Activated CD4-positive, alpha-beta T cell treated with anti-CD3 and anti-CD28 coated beads, Interleukin-10, Interleukin-2, amounts not matched to agents 100 ng/mL and 50 ng/mL, durations not matched to agents 16 hours and 8 hours (primary cell): ENCODE measurements at regions not wholly inside any gene's neighbourhood (a gene's known extent, or its start where the extent isn't known, plus 50 kb on each side); places are given as distances from the start of the nearest gene placed in this dataset.
A peak's percentile ranks its signal among the peaks of the same experiment; 100 is the strongest.

Experiments used
- DNase-seq: peaks from one replicate; pipeline ENCODE4 v3.0.0-alpha.2; 2020

DNA sequence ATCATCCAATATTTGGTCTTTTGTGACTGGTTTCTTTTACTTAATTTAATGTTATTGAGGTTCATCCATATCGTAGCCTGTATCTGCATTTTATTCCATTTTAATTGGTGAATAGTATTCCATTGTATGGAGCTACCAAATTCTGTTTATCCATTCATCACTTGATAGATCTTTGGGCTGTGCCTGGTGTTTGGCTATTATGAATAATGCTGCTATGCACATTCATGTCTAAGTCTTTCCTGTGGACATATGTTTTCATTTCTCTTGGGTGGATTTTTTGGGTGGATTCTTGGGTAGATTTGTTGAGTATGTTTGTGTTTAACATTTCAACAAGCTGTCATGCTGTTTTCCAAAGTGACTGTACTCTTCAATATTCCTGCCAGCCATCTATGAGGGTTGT is 52.5 kb upstream of the NEDD4L start:
- DNase-seq: no peak

DNA sequence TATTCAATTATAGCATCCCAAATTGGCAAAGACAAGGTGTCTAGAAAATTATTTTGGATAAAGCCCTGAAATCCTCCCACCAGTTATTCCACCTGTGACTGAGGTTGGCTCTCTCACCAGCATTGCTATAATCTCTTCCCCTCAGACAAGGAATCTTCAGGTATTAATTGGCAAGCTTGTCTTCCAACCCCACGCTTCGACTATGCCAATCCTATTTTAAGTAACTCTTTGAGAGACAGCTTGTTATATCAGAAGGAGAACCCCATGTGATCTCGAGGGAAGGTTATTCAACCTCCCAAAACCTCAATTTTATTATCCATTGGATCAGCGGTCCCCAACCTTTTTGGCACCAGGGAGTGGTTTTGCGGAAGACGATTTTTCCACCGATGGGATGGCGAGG is 54.5 kb upstream of the NEDD4L start:
- no peak for DNase-seq

DNA sequence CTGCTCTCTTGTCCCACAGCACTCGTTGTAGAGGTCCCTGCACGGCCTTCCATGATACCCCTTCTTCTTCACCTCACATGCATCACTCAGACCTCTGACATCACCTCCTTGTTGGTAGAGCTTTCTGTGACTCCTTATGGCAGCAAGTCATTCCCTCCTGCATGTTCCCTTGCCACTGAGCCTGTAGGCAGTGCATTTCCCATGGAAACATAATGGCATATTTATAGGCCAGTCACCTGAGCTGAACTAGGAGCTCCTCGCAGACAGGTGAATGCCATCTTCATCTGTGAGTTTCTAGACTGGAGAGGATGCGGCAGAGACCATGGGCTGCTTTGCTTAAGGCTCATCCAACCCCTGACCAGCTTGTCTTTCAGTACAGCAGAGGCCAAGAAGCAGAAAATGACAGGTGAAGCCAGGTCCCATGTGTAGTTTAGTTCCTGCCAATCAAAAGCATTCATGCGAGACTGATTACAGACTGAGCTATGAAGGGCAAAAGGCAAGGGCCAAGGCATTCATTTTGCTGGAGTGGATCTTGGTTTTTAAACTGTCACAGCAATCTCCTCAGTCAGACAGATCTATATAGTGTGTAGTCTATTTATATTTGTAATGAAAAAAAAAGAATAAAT is 59.4 kb upstream of the NEDD4L start:
- DNase-seq: no peak

DNA sequence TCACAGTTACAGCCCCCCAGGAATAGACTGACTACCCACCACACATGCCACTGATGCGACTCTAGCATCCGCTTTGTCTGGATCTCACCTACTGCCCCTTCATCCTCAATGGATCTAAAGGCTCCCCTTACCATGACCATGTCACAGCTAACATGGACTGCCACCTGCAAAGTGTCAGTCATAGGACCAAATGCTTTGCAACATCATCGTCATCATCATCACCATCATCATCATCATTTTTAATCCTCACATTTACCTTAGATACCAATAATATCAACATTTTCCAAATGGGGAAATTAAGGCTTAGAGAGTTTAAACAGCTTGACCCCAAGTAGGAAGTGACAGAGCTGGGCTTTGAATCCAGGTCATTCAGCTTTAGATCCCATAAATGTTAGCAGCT is 60.1 kb upstream of the NEDD4L start:
- DNase-seq: no peak

DNA sequence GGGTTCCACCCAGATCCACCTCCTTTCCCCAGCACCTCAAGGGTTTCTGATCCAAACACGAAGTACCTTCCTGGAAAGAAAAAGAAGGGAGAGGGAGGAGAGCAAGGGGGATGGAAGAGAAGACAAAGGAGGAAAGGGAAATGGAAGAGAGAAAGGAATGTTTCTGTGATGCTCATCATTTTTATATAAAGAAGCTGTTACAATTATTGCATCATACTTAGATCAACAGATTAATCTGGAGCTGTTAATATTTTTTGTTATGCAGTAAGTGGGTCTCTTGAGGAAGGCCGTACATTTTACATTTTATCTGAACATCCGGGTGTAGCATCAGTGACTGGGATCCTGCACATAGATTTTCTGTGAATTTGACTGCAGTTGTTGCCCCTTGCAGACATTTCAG is 60.6 kb upstream of the NEDD4L start:
- DNase-seq: no peak

DNA sequence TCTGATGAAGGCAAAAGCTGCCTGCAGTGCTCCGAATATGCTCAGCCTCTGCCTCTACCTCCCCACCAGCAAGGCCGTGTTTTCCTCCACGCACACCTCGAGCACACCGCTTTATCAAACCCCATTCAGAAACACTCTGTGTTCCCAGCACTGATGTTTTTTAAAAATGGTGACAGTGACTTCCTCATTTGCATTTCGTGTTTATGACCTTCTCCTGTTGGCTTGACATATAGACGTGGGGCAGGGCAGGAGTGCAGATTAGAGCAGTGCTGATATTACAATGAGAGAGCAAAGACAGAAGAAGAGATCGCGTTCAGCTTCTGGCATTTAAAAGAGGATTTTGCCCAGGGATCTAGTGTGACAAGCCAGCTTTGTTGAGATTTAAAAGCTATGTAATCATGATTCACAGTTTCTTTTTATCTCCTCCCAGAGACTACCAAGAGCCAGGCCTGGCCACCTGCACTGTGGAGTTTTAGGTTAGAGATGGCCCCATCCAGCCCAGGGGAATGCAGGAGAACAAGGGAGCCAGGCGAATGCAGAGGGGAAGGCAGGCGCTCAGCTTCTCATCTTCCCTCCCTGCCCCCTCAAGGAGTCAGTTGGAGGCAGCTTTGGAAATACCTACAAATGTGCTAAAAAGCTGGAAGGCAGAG is 61.5 kb upstream of the NEDD4L start:
- DNase-seq: no peak

DNA sequence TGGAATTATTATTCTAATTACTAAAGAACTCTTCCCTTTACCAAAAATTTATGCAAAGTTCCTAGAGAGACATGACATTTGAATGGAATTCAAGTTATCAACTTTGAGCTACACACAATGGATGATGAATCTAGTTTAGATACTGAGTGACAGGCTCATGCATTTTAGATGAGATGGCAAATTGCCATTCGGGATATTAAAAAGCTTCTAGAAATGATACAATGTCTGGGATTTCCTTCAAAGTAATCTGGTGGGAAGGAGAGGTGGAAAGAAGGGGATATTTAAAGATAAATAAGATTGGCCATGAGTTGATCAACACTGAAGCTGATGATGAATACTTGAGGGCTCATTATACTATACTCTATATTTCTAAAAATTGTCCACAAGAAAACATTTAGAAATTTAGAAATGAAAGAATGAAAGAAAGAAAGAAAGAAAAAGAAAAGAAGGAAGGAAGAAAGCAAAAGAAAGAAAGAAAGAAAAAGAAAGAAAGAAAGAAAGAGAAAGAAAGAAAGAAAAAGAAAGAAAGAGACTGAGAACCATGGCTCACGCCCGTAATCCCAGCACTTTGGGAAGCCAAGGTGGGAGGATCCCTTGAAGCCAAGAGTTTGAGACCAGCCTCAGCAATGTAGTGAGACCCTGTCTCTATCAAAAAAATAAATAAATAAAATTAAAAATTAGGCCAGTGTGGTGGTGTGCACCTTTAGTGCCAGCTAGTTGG is 62.6 kb upstream of the NEDD4L start:
- DNase-seq: no peak

DNA sequence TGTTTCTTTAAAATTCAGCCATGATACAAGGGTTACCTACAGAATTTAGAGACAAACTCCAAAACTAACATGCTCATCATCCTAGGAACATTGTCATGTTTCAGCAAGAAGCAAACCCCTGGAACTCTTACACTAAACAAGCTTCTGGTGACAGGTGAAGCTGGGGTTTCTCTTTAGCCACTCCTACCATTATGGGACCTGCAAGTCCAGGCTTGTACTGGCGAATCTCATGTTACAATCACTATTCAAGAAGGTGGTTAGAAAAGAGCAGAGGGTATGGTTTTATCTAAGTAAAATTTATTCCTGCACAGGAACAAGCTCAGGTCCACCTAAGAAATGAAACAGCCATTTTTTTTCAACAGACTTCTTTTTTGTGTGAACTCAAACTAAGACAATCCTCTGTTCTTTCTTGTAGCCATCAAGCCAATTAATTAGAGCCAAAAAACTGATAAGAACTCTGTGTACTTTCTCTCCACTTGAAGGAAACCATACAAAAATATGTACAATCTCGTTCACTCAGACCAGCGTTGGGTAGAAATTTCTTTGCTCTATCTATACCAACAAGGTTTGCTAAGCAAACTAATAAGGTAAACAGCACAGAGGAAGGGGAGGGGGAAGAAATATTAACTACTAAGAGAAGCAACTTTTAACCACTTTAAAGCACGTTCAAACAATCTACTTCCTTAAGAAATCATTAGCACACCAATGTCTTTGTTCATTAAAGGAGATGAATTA is 63.3 kb upstream of the NEDD4L start:
- DNase-seq: no peak

DNA sequence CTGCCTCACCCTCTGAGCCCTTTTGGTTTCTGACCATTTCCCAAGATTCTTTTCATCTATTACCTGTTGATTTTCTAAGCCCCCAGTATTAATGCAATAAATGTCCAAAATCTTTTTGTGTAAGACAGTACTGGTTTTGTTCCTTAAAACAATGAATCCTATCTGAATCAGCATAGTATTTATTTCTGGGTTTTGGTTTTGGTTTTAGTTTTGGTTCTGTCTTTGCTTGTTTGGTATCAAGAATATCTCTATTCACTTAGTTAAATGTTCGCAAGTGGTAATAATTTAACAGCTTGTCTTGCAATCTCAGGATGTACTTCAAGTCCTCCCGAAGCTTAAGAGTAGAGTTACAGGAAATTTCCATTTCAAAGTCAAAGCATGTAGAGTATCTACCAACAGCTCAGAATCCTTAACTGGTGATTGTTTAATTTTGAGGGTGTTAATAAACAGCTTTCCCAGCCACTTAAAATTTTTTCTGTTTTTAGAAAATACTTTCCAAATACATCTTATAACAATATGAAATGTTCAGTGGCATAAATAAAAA is 67.7 kb upstream of the NEDD4L start:
- DNase-seq: no peak

DNA sequence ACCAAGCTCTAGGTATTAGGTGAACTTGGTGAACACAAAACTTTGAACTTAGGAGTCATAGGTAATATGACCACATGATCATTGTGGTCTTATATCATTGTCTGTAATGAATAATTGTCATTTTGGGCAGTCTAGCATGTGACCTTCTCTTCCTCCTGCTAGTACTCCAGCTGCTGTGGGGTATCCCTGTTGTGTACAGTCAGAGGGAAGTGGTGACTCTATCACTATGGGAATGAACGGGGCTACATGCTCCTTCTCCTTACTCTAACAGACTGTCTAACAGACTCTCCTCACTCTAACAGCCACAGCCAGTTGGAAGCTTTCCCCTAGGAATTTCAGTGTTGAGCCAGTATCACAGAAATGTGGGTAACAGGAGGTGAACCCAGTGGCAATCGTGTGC is 68.2 kb upstream of the NEDD4L start:
- DNase-seq: no peak

DNA sequence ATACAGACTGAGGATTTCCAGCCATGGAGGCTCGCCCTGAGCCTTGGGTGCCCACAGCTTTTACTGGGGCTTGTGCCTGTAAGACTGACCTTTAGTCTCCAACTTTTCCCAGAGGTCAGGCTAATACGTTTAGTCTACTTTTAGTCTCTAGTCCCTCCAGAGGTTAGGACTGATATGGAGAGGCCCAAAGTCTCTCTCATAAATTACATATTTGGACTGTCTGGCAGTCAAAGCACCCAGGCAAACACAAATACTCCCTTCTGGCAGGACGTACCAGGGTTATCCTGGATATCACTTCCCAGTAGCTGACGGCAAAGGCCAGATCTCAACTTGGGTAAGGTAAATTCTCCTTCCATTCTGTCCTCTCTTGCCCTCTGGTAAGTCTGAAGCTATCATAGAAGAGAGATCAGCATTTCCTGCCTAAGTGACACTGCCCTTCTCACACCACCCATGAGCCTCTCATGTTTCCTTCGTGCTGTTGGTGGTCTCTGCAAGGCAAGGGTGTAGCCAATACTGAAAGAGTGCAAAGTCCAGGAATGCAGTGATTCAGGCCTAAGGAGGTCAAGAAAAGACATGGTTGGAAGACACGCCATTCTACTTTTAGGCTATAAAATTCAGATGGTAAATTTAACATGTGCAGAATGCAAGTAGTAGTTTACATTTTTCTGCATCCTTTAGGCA is 69.3 kb upstream of the NEDD4L start:
- DNase-seq: no peak

DNA sequence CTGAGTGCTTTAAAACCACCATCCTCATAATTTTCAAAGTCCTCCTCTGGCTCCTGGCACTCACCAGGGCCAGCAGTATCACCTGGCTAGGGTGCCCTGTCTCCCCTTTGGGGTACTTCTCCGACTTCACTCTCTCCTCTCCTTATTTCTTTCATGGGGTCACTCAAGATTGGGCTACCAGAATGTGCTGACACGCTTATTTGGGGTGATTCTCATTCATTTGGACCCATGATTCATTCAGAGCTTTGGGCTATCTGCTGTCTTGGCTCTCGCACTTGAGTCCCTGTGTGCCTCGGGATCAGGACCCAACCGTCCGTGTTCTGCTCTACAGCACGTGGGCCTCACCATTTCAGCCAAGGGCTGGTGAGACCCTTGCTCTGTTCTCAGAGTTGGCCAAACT is 70.1 kb upstream of the NEDD4L start:
- no peak for DNase-seq

DNA sequence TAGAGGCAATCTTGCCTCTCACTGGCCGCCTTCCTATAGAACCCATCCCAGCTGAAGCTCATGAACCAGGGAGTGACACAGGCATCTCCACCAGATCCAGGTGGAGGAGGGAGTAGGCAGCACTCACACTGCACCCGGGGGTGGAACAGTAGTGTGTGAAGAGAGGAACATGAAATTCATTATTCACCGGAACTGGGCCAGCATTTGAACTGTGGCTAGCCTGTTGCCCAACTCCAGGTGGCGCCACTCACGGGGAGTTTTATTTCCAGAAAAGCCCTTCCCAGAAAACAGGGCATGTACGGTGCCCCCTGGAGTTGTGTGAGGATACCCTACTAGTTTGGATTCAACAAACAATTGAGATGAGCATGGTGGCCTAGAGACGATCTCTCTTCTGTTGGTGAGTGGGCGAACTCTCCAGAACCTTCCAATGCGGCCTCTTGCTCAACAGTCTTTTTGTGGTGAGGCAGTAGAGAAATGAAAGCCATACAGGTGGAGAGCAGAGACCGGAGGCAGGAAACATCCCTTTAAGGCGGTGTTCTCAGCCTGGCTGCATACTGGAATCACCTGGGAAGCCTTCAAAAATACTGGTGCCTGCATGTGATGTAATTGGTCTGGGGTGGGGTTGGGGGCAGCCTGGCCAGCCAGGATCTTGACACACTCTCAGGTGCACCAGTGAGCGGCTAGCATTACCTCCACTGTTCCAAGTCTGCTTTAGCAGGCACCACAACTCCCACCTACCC is 73.5 kb upstream of the NEDD4L start:
- no peak for DNase-seq

DNA sequence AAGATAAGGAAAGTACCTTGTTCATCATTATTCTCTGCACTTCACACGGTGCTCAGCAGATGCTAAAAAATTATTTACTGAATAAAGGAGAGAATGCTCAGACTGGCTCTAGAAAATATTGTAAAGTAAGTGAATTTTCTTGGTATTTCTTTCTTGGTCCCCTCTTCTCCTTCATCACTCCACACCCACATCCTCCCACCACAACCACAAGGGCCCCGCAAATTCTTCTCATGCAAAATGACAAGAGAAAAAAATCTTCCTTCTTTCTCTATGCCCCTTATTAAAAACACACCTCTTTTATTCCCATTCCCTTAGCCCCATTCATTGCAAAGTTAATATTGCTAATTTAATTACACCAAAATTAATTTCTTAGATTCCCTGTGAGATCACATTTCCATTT is 74.2 kb upstream of the NEDD4L start:
- DNase-seq: no peak

DNA sequence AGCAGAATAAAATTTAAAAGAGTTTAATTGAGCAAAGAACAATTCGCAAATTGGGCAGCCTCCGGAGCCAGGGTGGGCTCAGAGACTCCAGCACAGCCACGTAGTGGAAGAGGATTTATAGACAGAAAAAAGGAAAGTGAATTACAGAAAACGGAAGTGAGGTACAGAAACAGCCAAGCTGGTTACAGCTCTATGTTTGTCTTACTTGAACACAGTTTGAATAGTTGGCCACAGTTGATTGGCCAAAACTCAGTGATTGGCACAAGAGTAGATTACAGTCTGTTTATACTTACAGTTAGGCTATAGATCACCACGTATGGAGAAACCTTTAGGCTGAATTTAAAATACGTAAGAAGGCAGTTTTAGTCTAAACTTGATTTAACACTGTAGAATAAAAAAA is 78.8 kb upstream of the NEDD4L start:
- DNase-seq: no peak

DNA sequence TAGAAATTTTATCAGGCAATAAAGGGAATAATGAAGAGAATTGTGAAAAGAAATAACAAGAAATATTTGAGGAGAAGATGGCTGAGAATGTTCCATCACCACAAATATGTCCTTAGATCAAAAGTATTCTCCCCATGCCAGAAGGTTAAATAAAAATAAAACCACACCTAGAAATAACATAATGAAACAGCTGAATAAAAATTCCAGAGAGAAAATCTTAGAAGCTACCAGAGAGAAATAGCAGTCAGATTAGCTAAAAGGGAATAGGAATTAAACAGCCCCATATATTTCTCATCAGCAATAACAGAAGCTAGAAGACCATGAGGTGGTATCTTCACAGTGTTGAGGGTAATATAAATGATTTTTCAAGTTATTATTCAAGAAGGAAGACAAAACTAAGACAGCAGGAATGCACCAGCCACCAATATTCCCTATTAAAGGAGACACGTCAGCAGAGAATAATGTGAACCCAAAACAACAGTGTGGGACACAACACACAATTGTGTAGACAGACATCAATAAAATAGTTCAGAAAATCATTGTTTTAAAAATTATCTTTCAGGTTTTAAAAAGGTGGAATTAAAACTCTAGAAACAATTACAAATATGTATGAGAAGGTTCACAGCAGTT is 82.0 kb upstream of the NEDD4L start:
- no peak for DNase-seq

DNA sequence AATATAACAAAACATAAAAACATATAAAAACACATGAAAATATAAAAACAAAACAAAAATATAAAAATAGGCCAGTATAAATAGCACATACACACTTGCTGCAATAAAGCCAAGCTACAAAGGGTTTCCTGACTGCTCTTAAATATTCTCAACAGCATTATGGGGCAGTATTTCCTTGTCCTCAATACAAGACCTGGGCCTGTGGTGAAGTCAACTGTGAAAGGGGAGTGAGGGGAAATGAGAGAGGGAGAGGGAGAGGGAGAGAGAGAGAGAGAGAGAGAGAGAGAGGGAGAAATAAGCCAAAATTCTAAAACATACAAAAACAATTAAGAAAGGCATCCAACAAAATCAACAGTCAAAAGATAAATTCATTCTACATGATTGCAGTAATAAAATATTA is 82.6 kb upstream of the NEDD4L start:
- DNase-seq: no peak

DNA sequence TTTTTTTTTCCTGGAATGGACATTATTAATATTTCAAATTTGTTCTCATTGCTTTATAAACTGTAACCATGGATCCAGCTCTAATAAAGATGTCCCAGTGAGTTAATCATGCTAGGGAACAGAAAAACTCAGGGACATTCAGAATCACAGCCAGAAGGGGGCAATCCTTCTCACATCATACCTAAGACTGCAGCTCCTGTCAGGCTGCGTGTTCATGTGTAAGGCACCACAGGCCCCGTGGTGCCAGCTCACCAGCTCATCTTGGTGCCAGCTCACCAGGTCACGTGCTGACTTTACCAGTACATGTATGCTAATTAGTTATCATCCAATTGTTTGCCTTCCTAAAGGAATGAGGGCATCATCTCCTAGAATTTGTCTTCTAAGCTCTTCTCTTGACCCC is 84.7 kb upstream of the NEDD4L start:
- peak; percentile 11 for DNase-seq

DNA sequence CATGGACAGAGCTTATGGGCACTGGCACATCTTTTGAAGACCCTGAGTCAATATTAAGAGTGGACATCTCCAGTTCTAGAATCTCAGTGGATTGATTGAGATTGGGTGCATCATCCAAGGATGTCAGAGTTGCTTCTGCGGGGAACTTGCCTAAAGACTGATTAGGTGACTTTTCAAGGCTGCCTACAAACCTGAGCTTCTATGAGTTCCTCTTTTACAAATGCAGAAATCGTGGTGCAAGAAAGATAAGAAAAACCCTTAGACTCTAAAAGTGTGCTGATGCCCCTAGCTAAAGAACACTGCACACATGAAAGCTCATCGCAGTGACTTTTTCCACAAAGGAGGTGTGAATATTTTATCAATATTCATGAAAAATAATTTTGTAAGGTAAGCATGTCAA is 86.8 kb upstream of the NEDD4L start:
- DNase-seq: no peak

DNA sequence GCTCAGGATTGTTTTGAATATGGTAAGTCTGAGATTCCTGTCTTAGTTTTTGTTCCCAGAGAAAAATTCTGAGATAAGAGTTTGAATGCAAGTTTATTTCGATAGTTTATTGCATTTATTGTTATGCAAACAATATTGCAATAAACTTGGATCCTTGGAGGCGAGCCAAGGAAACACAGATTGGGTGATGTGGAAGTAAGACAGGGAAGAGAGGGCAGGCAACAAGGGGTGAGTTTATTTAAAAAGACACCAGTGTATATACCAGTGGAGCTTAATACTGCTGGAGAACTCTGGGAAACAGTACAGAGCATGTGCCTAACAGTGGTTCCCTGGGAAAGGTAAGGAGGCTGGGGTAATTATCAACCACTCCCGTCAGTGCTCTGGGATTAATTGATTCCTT is 87.5 kb upstream of the NEDD4L start:
- no peak for DNase-seq

DNA sequence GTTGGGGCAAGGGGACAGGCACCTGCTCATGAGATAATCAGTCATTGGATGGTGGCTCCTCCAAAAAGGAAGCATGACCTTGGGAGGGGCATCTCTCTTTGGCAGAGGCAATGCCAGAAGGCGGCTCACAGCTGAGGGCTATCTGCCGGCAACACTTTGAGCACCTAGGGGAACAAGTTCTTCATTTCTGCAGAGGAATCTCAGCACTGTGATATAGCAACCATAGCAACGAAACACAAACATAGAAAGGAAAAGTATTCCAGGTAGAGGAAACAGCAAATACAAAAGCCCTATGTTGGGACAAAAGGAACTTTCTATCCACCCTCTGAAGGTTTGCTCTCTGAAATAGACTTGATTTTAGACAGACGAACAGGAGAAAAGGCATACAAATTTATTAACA is 89.1 kb upstream of the NEDD4L start:
- no peak for DNase-seq

DNA sequence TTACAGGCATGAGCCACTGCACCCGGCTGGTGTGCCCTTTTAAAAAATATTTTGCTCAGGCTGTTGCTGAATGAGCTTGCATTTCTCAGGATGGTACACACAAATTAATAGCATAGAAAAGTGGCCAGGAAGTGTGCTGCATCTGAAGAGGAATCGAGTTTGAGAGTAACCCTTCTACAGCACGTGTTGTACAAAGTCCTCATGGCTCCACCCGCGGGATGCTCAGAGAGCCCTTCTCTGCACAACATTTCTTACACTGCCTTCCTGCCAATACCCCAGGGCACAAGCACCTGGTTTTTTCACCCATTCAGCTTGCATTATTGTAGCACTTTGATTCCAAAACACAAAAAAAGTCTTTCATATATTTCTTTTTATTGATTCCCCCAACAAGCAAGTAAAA is 90.1 kb upstream of the NEDD4L start:
- no peak for DNase-seq
